Stomach (tissue), 8 donors: ENCODE measurements at regions not wholly inside any gene's neighbourhood (a gene's known extent, or its start where the extent isn't known, plus 50 kb on each side); places are given as distances from the start of the nearest gene placed in this dataset.
"Not testable (repeated sequence)": the region's sequence is repeated elsewhere in the genome, so short reads cannot be mapped to it uniquely, and the experiment has no call there.

Experiments used
- DNase-seq, 2 donors: peaks; one replicate each; pipeline versions ENCODE4 v3.0.0 to v3.0.0-alpha.2; 2013 to 2019
- H3K27ac ChIP-seq, 5 donors: fragments of 200-600 bp in 4 of 5; sonication (generic) in 4 of 5; one replicate each; pipeline ENCODE4 v1.5.1; 2013 to 2019; ENCODE audit warnings: mild to moderate bottlenecking in 1 of 5, moderate library complexity in 1 of 5
- H3K27me3 ChIP-seq, 3 donors: fragments of 200-600 bp; sonication (generic); one replicate each; pipeline ENCODE4 v1.5.1; 2017 to 2019; ENCODE audit warnings: mixed run types in 1 of 3
- H3K36me3 ChIP-seq, 4 donors: fragments of 200-600 bp; sonication (generic); 1 replicate in 3 of 4; 2 replicates in 1 of 4; pipeline ENCODE4 v1.5.1; 2016 to 2019
- H3K4me1 ChIP-seq, 4 donors: fragments of 200-600 bp; sonication (generic); one replicate each; pipeline ENCODE4 v1.5.1; 2016 to 2019
- H3K4me3 ChIP-seq, 4 donors: fragments of 200-600 bp; sonication (generic) in 3 of 4; one replicate each; pipeline ENCODE4 v1.5.1; 2016 to 2019; ENCODE audit warnings: mild to moderate bottlenecking in 1 of 4
- H3K9me3 ChIP-seq, 4 donors: fragments of 200-600 bp; sonication (generic); one replicate each; pipeline ENCODE4 v1.5.1; 2016 to 2019
- CTCF ChIP-seq, 7 experiments: fragments of 450-650 bp in 4 of 7; fragments of 200-600 bp in 3 of 7; sonication (generic) in 3 of 7; IDR thresholded peaks; one replicate each; pipeline ENCODE4 v1.5.1; 2016 to 2019; ENCODE audit warnings: antibody characterized with exemption in 7 of 7, control low read depth in 2 of 7, mild to moderate bottlenecking in 1 of 7
- EP300 ChIP-seq: sonication (generic); formaldehyde crosslinking; IDR thresholded peaks from one replicate; pipeline ENCODE4 v1.6.1; 2017; ENCODE audit warnings: antibody characterized with exemption
- POLR2A ChIP-seq, 4 donors: fragments of 450-650 bp; IDR thresholded peaks; one replicate each; pipeline ENCODE4 v1.6.1; 2016; ENCODE audit warnings: antibody characterized with exemption in 4 of 4, control low read depth in 2 of 4, mild to moderate bottlenecking in 1 of 4, moderate library complexity in 1 of 4
- POLR2AphosphoS5 ChIP-seq, 3 donors: sonication (generic); formaldehyde crosslinking; IDR thresholded peaks; one replicate each; pipeline ENCODE4 v1.6.1; 2016; ENCODE audit warnings: antibody characterized with exemption in 3 of 3
- WGBS, 5 donors: extraction: QIAGEN DNeasy Blood & Tissue Kit in 3 of 5; methylation state at CpG; one replicate each; pipeline versions ENCODE4 v1.1.5 to v1.1.7; 2013 to 2018; 5-methylcytosine and 5-hydroxymethylcytosine counted together
- intact Hi-C: fragments of 100-400 bp; cut with DNase I; formaldehyde crosslinking; loops from one replicate; pipeline ENCODE4 v1.15.1; 2023; ENCODE audit warnings: low total_unique reads
- donor health status: healthy with polysubstance abuse.
- donor health status: Bipolar disorder and iron deficiency.
- donor health status: healthy.

DNA sequence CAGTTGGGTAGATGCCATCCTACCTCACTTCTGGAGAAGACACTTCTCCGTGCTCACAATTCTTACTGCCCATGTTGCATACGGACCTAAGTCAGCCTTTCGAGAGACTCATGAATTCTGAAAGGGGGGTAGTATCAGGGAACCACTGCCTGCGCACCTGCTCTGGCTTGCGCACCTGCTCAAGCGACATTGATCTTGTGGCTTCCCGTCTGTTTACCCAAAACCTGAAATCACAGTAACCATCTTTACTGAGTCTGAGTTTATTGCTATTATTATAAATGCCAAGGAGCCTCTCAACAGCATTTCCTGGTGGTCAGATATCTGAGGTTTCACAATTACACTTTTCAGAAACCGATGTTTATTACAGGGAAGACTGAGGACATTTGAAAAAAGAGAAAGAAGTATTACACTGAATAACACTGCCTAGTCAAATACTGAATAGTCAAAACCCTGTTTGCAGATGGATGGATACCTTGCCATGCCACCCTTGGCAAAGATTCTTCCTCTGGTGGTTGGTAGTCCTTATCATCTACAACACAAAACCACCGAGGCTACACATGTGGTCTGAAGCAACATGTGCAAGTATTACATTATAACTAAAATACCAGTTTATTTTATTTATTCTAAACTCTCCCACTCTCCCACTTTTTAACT, 208.7 kb downstream of the SIPA1L2 start:
- H3K27ac ChIP-seq: no peak overlapping the region
- H3K4me3 ChIP-seq: no peak overlapping the region
- H3K27me3 ChIP-seq: no peaks in the 10 kb centered on the region
- H3K36me3 ChIP-seq: peaks cover 0 to 33% (median 28%) of the 10 kb centered on the region in 4 donors
- intact Hi-C loops: no loop called here
- DNase-seq: no peak
- H3K9me3 ChIP-seq: no peaks in the 10 kb centered on the region
- WGBS, 5 donors: 67 to 90% (median 81%) methylated on average over 9 of the region's 9 CpGs
- TF ChIP-seq POLR2AphosphoS5 (IDR thresholded peaks at IDR 0.05): no peak
- no peak for TF ChIP-seq EP300
- H3K4me1 ChIP-seq: no peaks in the 10 kb centered on the region

- Histone ChIP-seq H3K4me1 (no peaks in the 10 kb centered on the region), H3K27me3 (no peaks in the 10 kb centered on the region), H3K9me3 (no peaks in the 10 kb centered on the region), H3K4me3 (no peak overlapping the region), H3K27ac (no peak overlapping the region), H3K36me3 (peaks cover 9 to 45% (median 37%) of the 10 kb centered on the region in 4 donors)
- TF ChIP-seq EP300 (no peak), POLR2AphosphoS5 (IDR thresholded peaks at IDR 0.05) (no peak)
- intact Hi-C loops: no loop called here
- DNase-seq: no peak
- WGBS, 5 donors: 79 to 89% (median 86%) methylated on average over 10 of the region's 10 CpGs
These were observed 212.2 kb downstream of the SIPA1L2 start for GRCh38 chr1:232417636-232418248.

DNA sequence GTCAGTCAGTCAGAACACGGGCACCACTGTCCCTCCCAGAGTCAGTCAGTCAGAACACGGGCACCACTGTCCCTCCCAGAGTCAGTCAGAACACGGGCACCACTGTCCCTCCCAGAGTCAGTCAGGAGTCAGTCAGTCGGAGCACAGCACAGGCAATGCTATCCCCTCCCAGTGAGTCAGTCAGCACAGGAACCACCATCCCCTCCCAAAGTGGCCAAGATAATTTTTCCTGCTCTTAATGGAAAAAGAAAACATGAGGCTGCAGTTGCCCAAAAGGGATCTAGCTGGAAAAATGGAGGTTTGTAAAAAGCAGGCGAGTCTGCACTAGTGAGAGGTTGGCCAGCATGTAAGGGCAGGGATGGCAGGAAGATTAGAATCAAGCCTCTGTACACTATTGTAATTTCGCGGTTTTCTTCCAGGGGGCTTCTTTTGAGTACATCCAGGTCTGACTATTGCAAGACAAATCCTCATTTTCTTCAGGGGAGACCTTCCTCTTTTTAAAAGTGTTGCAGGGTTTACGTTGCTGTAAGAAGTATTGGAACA, 213.8 kb downstream of the SIPA1L2 start:
- H3K4me1 ChIP-seq: no peaks in the 10 kb centered on the region
- no peaks in the 10 kb centered on the region for H3K9me3 ChIP-seq
- H3K36me3 ChIP-seq: peaks cover 9 to 47% (median 38%) of the 10 kb centered on the region in 4 donors
- H3K4me3 ChIP-seq: no peak overlapping the region
- no peak for DNase-seq
- H3K27ac ChIP-seq: no peak overlapping the region
- intact Hi-C loops: no loop called here
- no peak for TF ChIP-seq CTCF (IDR thresholded peaks at IDR 0.05)
- TF ChIP-seq POLR2AphosphoS5 (IDR thresholded peaks at IDR 0.05): no peak
- no peak for TF ChIP-seq POLR2A (IDR thresholded peaks at IDR 0.05)
- TF ChIP-seq EP300: no peak
- 66 to 80% (median 74%) methylated on average over 7 to 8 of the region's 8 CpGs for WGBS, 5 donors
- no peaks in the 10 kb centered on the region for H3K27me3 ChIP-seq

GRCh38 chr1:232415481-232415880, 214.5 kb downstream of the SIPA1L2 start:
- H3K4me1 ChIP-seq, H3K4me3 ChIP-seq, DNase-seq, intact Hi-C loops, H3K27me3 ChIP-seq, H3K9me3 ChIP-seq, H3K27ac ChIP-seq: not testable (repeated sequence)
- WGBS, 5 donors: 77 to 89% (median 78%) methylated on average over 7 to 10 of the region's 10 CpGs
- peaks cover 9 to 47% (median 36%) of the 10 kb centered on the region in 4 donors for H3K36me3 ChIP-seq

DNA sequence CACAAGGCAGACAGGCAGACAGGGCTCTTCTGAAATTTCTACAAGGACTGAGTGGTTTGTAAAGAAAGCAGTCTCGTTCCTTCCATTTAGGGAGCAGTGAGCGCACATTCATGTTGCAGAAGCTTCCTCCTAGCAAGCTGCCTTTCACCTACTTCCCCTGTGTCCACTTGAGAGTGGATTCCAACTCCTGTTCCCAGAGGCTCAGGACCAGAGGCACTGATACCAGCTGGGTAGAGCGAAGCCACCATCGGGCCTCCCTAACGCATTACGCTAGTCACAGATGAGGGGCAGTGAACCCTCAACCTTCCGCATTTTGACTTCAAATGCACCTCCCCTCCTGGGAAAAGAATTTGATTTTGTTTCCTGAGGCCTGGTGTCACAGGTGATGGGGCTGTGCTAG, 215.8 kb downstream of the SIPA1L2 start:
- intact Hi-C loops: no loop called here
- DNase-seq: no peak
- TF ChIP-seq POLR2A (IDR thresholded peaks at IDR 0.05): no peak
- no peaks in the 10 kb centered on the region for H3K4me1 ChIP-seq
- H3K27me3 ChIP-seq: no peaks in the 10 kb centered on the region
- peaks cover 0 to 14% (median 7%) of the 10 kb centered on the region in 4 donors for H3K9me3 ChIP-seq
- no peak overlapping the region for H3K4me3 ChIP-seq
- WGBS, 5 donors: 89 to 97% (median 93%) methylated on average over 6 to 7 of the region's 7 CpGs
- peaks cover 9 to 48% (median 35%) of the 10 kb centered on the region in 4 donors for H3K36me3 ChIP-seq
- no peak overlapping the region for H3K27ac ChIP-seq

GRCh38 chr1:232413674-232414073, 216.3 kb downstream of the SIPA1L2 start:
- intact Hi-C loops: no loop called here
- 74 to 90% (median 83%) methylated on average over 2 of the region's 2 CpGs for WGBS, 5 donors
- no peak for DNase-seq
- Histone ChIP-seq H3K27me3 (no peaks in the 10 kb centered on the region), H3K27ac (no peak overlapping the region), H3K36me3 (peaks cover 9 to 44% (median 35%) of the 10 kb centered on the region in 4 donors), H3K4me3 (no peak overlapping the region), H3K4me1 (no peaks in the 10 kb centered on the region), H3K9me3 (peaks cover 0 to 14% (median 8%) of the 10 kb centered on the region in 4 donors)
- no peak for TF ChIP-seq CTCF (IDR thresholded peaks at IDR 0.05)
- TF ChIP-seq POLR2A (IDR thresholded peaks at IDR 0.05): no peak
- no peak for TF ChIP-seq POLR2AphosphoS5 (IDR thresholded peaks at IDR 0.05)
